ENCODE measurements at regions not wholly inside any gene's neighbourhood (a gene's known extent, or its start where the extent isn't known, plus 50 kb on each side); places are given as distances from the start of the nearest gene placed in this dataset.

DNA sequence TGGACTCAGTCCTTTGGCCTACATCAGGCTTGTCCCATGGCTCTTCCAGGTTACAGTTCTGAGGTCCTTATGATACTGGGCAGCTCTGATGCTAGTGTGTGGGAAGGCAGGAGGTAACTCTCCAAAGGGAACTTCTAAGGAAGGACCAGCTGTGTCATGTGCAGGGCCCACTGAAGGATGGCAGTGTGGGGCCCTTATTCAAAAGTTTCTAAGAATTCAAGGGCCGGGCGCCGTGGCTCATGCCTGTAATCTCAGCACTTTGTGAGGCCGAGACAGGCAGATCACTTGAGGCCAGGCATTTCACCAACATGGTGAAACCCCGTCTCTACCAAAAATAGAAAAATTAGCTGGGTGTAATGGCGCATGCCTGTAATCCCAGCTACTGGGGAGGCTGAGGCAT lies 254.2 kb upstream of the HABP2 start:
- H3K9me3 ChIP-seq (ENCODE audit: control insufficient read depth, insufficient read depth, low read depth, low read length), result no peaks in the 10 kb centered on the region
- BruUV-seq (replicated peaks), result no TSS peak
- DNase-seq (ENCODE audit: low read depth, low spot score) (no peak), ATAC-seq (no peak)
- H3K27me3 ChIP-seq (ENCODE audit: control insufficient read depth, insufficient read depth, low read length), result no peaks in the 10 kb centered on the region
- no peak overlapping the region for H3K4me3 ChIP-seq (ENCODE audit: low read depth in 2 of 2, low read length in 2 of 2)
- intact Hi-C loops (cut with micrococcal nuclease; ENCODE audit: unreplicated experiment) (no loop called here), in situ Hi-C loops (cut with HindIII; ENCODE audit: low pct_unique_long_range_greater_than_20kb, low sequenced_read_pairs) (no loop called here)
- no peaks in the 10 kb centered on the region for H3K4me1 ChIP-seq (ENCODE audit: control insufficient read depth, insufficient read depth, low read length)
- ChIA-PET CTCF (no interaction called here), POLR2A (no interaction called here)
- no peak overlapping the region for H3K27ac ChIP-seq (ENCODE audit: low read length)
- H3K36me3 ChIP-seq (ENCODE audit: control insufficient read depth, insufficient read depth, low read length), result no peaks in the 10 kb centered on the region
- no peak for TF ChIP-seq TCF7L2 (IDR thresholded peaks at IDR 0.05; ENCODE audit: low read depth, low read length)
- TF ChIP-seq, protein P1, sequence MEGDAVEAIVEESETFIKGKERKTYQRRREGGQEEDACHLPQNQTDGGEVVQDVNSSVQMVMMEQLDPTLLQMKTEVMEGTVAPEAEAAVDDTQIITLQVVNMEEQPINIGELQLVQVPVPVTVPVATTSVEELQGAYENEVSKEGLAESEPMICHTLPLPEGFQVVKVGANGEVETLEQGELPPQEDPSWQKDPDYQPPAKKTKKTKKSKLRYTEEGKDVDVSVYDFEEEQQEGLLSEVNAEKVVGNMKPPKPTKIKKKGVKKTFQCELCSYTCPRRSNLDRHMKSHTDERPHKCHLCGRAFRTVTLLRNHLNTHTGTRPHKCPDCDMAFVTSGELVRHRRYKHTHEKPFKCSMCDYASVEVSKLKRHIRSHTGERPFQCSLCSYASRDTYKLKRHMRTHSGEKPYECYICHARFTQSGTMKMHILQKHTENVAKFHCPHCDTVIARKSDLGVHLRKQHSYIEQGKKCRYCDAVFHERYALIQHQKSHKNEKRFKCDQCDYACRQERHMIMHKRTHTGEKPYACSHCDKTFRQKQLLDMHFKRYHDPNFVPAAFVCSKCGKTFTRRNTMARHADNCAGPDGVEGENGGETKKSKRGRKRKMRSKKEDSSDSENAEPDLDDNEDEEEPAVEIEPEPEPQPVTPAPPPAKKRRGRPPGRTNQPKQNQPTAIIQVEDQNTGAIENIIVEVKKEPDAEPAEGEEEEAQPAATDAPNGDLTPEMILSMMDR (IDR thresholded peaks at IDR 0.05), result no peak
- TF ChIP-seq, protein P2, sequence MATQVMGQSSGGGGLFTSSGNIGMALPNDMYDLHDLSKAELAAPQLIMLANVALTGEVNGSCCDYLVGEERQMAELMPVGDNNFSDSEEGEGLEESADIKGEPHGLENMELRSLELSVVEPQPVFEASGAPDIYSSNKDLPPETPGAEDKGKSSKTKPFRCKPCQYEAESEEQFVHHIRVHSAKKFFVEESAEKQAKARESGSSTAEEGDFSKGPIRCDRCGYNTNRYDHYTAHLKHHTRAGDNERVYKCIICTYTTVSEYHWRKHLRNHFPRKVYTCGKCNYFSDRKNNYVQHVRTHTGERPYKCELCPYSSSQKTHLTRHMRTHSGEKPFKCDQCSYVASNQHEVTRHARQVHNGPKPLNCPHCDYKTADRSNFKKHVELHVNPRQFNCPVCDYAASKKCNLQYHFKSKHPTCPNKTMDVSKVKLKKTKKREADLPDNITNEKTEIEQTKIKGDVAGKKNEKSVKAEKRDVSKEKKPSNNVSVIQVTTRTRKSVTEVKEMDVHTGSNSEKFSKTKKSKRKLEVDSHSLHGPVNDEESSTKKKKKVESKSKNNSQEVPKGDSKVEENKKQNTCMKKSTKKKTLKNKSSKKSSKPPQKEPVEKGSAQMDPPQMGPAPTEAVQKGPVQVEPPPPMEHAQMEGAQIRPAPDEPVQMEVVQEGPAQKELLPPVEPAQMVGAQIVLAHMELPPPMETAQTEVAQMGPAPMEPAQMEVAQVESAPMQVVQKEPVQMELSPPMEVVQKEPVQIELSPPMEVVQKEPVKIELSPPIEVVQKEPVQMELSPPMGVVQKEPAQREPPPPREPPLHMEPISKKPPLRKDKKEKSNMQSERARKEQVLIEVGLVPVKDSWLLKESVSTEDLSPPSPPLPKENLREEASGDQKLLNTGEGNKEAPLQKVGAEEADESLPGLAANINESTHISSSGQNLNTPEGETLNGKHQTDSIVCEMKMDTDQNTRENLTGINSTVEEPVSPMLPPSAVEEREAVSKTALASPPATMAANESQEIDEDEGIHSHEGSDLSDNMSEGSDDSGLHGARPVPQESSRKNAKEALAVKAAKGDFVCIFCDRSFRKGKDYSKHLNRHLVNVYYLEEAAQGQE (IDR thresholded peaks at IDR 0.05; ENCODE audit: insufficient read depth in 1 of 2, low read depth in 2 of 2, low read length in 1 of 2), result no peak
- TF ChIP-seq POLR2AphosphoS5 (IDR thresholded peaks at IDR 0.05; ENCODE audit: low read depth, low read length), result no peak
- TF ChIP-seq SIN3A (IDR thresholded peaks at IDR 0.05; ENCODE audit: borderline replicate concordance, insufficient read depth, low read depth, low read length), result no peak

- ATAC-seq (no peak), DNase-seq (ENCODE audit: low read depth, low spot score) (no peak)
- no peak overlapping the region for H3K27ac ChIP-seq (ENCODE audit: low read length)
- no peaks in the 10 kb centered on the region for H3K4me1 ChIP-seq (ENCODE audit: control insufficient read depth, insufficient read depth, low read length)
- H3K4me3 ChIP-seq (ENCODE audit: low read depth in 2 of 2, low read length in 2 of 2), result no peak overlapping the region
- intact Hi-C loops (cut with micrococcal nuclease; ENCODE audit: unreplicated experiment), result no loop called here
- TF ChIP-seq TCF7L2 (IDR thresholded peaks at IDR 0.05; ENCODE audit: low read depth, low read length) (no peak), SIN3A (IDR thresholded peaks at IDR 0.05; ENCODE audit: borderline replicate concordance, insufficient read depth, low read depth, low read length) (no peak), POLR2AphosphoS5 (IDR thresholded peaks at IDR 0.05; ENCODE audit: low read depth, low read length) (no peak)
- TF ChIP-seq, protein P2 (IDR thresholded peaks at IDR 0.05; ENCODE audit: insufficient read depth in 1 of 2, low read depth in 2 of 2, low read length in 1 of 2), result no peak
- TF ChIP-seq, protein P1 (IDR thresholded peaks at IDR 0.05), result no peak
- no TSS peak for BruUV-seq (replicated peaks)
- H3K27me3 ChIP-seq (ENCODE audit: control insufficient read depth, insufficient read depth, low read length), result peaks cover 2% of the 10 kb centered on the region; the same call in 1 of the 2 replicates
- in situ Hi-C loops (cut with HindIII; ENCODE audit: low pct_unique_long_range_greater_than_20kb, low sequenced_read_pairs), result no loop called here
- no peaks in the 10 kb centered on the region for H3K36me3 ChIP-seq (ENCODE audit: control insufficient read depth, insufficient read depth, low read length)
- POLR2A ChIA-PET, result no interaction called here
- CTCF ChIA-PET, result no interaction called here
- no peaks in the 10 kb centered on the region for H3K9me3 ChIP-seq (ENCODE audit: control insufficient read depth, insufficient read depth, low read depth, low read length)
Observed at GRCh38 chr10:113300201-113300600, 252.7 kb upstream of the HABP2 start.
